HT1080 (cell line): ENCODE measurements at regions not wholly inside any gene's neighbourhood (a gene's known extent, or its start where the extent isn't known, plus 50 kb on each side); places are given as distances from the start of the nearest gene placed in this dataset.
"Not testable (repeated sequence)": the region's sequence is repeated elsewhere in the genome, so short reads cannot be mapped to it uniquely, and the experiment has no call there.

Experiments used
- DNase-seq: peaks from one replicate; pipeline ENCODE4 v3.0.0-alpha.2; 2015; ENCODE audit warnings: low read depth

DNA sequence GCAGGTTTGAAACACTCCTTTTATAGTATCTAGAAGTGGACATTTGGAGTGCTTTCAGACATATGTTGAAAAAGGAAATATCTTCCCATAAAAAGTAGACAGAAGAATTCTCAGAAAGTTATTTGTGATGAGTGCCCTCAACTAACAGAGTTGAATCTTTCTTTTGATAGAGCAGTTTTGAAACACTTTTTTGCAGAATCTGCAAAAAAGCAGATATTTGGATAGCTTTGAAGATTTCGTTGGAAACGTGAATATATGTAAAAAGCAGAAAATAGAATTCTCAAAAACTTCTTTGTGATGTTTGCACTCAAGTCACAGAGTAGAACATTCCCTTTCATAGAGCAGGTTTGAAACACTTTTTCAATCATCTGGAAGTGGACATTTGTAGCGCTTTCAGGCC is 676.4 kb upstream of the ZNF337 start:
- DNase-seq: not testable (repeated sequence)

DNA sequence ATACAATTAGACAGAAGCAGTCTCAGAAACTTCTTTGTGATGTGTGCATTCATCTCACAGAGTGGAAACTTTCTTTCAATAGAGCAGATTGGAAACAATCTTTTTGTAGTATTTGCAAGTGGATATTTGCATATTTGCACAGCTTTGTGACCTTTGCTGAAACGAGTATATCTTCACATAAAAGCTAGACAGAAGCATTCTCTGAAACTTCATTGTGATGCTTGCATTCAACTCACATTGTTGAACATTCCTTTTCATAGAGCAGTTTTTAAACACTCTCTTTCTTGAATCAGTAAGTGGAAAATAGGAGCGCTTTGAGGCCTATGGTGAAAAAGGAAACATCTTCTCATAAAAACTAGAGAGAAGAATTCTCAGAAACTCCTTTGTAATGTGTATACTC is 657.9 kb upstream of the ZNF337 start:
- DNase-seq: no peak

DNA sequence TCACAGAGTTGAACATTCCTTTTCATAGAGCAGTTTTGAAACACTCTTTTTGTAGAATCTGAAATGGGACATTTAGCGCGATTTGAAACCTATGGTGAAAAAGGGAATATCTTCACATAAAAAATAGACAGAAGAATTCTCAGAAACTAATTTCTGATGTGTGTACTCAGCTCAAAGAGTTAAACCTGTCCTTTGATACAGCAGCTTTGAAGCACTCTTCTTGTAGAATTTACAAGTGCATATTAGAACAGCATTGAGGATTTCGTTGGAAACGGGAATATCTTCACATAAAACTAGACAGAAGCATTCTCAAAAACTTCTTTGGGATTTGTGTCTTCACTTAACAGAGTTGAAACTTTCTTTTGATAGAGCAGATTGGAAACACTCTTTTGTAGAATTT is 650.7 kb upstream of the ZNF337 start:
- no peak for DNase-seq

DNA sequence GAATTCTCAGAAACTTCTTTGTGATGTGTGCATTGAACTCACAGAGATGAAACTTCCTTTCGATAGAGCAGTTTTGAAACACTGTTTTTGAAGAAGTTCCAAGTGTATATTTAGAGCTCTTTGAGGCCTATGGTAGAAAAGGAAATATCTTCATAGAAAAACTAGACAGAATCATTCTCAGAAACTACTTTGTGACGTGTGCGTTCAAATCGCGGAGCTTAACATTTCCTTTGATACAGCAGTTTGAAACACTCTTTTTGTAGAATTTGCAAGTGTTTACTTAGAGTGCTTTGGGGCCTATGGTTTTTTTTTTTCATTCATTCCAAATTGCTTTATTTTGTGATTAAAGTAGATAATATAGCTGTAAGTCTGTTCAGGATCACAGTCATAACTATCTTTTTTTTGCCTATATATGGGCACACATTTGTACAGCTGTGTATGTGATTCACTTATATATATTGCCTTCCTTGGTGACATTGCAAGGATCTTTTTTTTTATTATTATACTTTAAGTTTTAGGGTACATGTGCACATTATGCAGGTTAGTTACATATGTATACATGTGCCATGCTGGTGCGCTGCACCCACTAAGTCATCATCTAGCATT is 643.9 kb upstream of the ZNF337 start:
- not testable (repeated sequence) for DNase-seq

GRCh38 chr20:26324177-26324576 is 627.5 kb upstream of the ZNF337 start:
- DNase-seq: no peak

DNA sequence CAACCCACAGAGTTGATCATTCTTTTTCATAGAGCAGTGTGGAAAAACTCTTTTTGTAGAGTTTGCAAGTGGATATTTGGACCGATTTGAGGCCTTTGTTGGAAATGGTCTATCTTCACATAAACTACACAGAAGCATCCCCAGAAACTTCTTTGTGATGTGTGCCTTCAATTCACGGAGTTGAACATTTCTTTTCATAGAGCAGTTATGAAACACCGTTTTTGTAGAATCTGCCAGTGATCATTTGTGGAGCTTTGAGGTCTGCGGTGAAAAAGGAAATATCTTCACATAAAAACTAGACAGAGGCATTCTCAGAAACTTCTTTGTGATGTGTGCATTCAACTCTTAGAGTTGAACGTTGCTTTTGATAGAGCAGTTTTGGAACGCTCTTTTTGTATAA is 618.4 kb upstream of the ZNF337 start:
- no peak for DNase-seq

DNA sequence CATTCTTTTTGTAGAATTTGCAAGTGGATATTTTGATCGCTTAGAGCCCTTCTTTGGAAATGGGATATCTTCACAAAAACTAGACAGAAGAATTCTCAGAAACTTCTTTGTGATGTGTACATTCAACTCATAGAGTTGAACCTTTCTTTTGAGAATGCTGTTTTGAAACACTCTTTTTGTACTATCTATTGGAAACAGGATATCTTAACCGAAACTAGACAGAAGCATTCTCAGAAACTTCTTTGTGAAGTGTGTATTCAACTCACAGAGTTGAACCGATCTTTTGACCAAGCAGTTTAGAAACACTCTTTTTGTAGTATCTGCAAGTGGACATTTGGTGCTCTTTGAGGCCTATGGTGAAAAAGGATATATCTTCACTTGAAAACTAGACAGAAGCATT is 613.1 kb upstream of the ZNF337 start:
- DNase-seq: not testable (repeated sequence)

GRCh38 chr20:26308961-26309360 is 612.3 kb upstream of the ZNF337 start:
- DNase-seq: no peak

GRCh38 chr20:26295006-26295405 is 598.4 kb upstream of the ZNF337 start:
- DNase-seq: no peak

DNA sequence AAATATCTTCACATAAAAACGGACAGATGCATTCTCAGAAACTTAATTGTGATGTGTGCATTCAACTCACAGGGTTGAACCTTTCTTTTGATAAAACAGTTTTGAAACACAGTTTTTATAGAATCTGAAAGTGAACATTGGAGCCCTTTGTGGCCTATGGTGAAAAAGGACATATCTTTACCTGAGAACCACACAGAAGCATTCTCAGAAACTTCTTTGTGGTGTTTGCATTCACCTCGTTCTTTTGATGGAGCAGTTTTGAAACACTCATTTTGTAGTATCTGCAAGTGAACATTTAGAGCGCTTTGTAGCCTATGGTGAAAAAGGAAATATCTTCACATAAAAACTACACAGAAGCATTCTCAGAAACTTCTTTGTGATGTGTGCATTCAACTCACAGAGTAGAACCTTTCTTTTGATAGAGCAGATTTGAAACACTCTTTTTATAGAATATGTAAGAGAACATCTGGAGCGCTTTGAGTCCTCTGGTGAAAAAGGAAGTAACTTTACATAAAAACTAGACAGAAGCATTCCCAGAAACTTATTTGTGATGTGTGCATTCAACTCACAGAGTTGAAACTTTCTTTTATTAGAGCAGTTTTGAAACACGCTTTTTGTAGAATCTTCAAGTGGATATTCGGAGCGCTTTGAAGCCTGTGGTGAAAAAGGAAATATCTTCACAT is 591.9 kb upstream of the ZNF337 start:
- DNase-seq: not testable (repeated sequence)

GRCh38 chr20:26279238-26279637 is 582.6 kb upstream of the ZNF337 start:
- DNase-seq: no peak

DNA sequence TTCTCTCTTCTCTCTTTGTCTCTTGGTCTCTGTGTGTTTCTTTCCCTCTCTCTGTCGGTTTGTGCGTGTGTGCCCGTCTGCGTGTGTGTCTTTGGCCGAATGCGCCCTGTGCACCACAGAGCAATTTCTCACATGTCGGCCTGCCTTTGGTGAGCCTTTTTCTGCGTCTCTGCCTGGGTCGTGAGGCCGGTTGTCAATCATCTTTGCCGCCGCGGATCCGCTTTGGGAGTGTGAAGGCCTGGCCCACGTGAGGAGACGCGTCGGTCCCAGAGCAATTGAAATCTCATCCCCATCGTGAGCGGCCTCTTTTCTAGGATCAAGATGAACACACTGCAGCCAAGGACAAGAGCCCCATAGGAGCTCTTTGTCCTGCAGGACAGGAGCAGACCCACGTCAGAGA is 580.7 kb upstream of the ZNF337 start:
- DNase-seq: no peak

GRCh38 chr20:26276554-26277210 is 580.0 kb upstream of the ZNF337 start:
- no peak for DNase-seq

DNA sequence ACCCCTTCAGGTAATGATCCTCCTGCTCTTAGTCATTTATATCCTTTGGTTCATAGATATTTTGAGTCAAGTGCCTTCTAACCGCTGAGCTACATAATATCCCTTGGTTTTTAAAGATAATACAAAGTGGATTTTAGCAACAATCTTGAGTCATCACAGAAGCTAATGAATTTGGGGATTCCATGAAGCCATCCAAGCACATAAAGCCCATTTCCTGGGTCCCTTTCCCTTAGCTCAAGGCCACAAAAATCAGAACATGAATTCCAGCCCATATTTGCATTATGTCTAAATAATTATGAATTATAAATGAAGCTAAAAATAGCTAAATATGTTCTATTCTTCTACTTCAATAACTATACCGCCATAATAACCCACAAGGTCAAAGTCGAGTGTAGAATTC is 572.1 kb upstream of the ZNF337 start:
- not testable (repeated sequence) for DNase-seq

DNA sequence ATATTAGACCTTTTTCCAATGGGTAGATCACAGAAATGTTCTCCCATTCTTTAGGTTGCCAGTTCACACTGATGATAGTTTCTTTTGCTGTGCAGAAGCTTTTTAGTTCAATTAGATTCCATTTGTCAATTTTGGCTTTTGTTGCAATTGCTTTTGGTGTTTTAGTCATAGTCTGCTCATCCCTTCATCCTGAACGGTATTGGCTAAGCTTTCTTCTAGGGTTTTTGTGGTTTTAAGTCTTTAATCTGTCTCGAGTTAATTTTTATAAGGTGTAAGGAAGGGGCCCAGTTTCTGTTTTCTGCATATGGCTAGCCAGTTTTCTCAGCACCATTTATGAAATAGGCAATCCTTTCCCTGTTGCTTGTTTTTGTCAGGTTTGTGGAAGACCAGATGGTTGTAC is 564.3 kb upstream of the ZNF337 start:
- not testable (repeated sequence) for DNase-seq

- DNase-seq: not testable (repeated sequence)
Measured at GRCh38 chr20:26252311-26252975, 555.8 kb upstream of the ZNF337 start.

GRCh38 chr20:26251376-26251775 is 554.7 kb upstream of the ZNF337 start:
- not testable (repeated sequence) for DNase-seq

DNA sequence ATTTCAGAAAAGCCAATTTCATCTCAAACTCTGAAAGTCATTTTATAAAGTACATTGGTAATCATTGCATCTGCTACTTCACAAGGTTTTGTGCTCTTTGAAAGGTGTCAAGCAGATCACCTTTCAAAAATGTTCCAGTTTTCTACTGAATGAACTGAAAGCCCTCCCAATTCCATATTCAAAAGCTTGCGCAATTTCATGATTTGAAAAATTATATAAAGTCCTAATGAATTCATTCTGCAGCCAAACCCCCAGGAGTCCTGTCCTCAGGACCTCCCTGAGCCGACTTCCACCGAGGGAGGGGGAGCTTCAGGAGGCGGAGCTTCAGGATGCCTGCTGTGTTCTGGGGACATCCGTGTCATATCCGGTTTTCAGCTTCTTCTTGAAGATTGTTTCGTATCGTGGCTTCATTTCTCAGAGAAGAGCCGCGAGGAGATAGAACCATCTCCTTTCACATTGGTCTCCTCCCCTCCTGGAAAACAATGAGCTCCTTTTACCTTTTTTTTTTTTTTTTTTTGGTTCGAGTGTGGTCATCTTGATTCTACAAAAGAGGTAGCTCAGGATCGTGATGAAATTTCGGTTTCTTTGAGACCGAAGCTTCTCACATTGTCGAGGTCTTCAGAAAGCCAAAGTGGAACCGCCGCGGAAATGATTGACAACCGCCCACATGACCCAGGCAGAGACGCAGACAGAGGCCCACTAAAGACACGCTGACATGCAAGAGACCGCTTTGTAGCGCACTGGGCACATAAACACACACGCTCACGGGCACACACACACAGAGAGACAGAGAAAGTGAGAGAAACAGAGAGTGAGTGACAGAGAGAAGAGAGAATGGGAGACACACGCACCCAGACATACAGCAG is 553.8 kb upstream of the ZNF337 start:
- not testable (repeated sequence) for DNase-seq

GRCh38 chr20:26243731-26244130 is 547.1 kb upstream of the ZNF337 start:
- no peak for DNase-seq

- not testable (repeated sequence) for DNase-seq
Measured at GRCh38 chr20:26220609-26221008, 524.0 kb upstream of the ZNF337 start.

GRCh38 chr20:26219546-26219945 is 522.9 kb upstream of the ZNF337 start:
- not testable (repeated sequence) for DNase-seq
